NCI-H1694 treated with DMSO at 0.1 percent for 48 hours (cell line): ENCODE measurements at regions not wholly inside any gene's neighbourhood (a gene's known extent, or its start where the extent isn't known, plus 50 kb on each side); places are given as distances from the start of the nearest gene placed in this dataset.
"Not testable (repeated sequence)": the region's sequence is repeated elsewhere in the genome, so short reads cannot be mapped to it uniquely, and the experiment has no call there.

Experiments used
- DNase-seq: peaks from one replicate; lab custom pipeline; 2025; lab: John Stamatoyannopoulos, UW

DNA sequence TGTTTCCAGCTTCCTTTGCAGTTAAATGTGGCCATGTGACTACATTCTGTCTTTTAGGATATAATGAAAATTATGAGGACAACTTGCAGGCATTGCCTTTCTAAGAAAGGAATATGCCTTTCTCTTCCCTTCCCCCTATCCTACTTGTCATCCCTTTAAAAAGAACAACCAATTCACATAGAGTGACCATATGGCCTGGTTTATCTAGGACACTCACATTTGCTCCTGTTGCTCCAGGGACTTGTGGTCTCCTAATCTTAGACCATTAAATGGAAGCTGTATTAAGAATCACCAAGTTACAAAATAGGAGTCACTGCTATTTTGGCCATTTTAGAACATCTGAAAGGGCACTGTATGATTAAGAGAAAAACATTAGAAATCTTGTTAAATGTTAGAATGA, 520.3 kb downstream of the DTWD2 start:
- no peak for DNase-seq

DNA sequence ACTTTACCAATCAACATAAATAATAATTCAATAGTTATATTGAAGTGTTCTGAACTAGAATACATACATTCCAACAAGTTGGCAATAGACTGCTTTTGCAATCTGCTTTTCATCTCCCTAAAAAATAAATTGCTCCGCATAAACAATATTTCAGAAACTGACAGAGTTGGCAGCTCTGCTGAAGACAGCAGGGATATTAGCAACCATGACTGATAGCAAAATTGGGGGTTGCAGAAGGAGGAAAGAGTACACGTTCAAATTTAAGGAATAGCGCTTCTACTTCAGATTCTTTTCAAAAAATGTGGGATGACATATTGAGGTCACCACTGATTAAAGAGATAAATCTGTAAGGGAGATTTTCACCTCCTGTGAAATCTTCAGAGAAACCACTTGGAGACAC, 521.2 kb downstream of the DTWD2 start:
- no peak for DNase-seq

GRCh38 chr5:118466418-118466817, 521.9 kb downstream of the DTWD2 start:
- no peak for DNase-seq

DNA sequence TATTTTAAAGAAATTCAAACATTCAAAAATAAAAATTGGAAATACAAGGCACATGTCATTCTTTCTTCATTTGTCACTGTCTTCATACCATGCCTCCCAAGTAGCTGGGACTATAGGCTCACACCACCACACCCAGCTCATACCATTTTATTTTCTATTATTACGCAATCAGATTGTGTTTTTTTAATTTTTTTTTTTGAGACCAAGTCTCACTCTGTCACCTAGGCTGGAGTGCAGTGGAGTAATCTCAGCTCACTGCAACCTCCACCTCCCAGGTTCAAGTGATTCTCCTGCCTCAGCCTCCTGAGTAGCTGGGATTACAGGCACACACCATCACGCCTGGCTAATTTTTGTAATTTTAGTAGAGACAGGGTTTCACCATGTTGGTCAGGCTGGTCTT, 526.1 kb downstream of the DTWD2 start:
- DNase-seq: not testable (repeated sequence)

- no peak for DNase-seq
Measured at GRCh38 chr5:118461436-118461835, 526.9 kb downstream of the DTWD2 start.

GRCh38 chr5:118459490-118459889, 528.9 kb downstream of the DTWD2 start:
- no peak for DNase-seq

DNA sequence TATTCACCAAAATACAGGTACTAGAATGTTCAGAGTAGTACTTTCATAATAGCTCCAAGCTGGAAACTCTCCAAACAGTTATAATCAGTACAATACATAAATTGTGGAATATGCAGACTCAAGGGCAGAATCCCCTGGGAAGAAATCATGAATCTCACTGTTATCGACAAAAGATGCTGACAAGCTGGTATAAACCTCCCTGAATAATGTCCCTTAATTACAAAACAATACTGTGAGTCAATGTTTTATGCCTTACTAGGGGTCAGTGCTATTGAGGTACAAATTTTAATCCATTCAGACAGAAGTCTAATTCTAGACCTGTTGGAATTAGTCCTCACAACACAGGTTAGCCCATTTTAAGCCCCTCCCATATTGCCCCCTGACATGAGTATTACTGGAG, 532.3 kb downstream of the DTWD2 start:
- no peak for DNase-seq

DNA sequence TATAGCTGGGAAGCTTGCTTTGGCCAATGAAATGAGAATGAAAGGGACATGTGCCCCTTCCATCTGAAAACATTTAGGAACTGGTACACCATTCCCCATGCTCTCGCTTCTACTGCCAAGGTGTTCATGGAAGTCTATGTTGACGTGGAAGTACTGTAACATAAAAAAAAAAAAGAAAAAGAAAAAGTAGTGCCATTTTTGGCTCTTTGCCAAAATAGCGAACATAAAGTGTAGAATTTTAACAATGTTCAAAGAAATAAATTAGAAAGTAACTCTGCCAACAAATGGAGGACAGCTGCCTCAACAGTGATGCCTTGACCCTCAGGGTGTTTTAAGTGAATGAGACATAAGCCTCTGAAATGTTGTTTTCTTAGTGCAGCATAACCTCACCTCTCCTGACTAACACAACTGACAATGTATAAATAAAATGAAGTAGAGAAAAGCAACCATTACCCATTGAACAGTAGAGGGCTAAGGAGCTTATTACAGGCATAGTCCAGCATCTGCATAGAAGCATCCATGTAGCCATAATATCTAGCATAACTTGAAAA, 536.6 kb downstream of the DTWD2 start:
- DNase-seq: no peak

DNA sequence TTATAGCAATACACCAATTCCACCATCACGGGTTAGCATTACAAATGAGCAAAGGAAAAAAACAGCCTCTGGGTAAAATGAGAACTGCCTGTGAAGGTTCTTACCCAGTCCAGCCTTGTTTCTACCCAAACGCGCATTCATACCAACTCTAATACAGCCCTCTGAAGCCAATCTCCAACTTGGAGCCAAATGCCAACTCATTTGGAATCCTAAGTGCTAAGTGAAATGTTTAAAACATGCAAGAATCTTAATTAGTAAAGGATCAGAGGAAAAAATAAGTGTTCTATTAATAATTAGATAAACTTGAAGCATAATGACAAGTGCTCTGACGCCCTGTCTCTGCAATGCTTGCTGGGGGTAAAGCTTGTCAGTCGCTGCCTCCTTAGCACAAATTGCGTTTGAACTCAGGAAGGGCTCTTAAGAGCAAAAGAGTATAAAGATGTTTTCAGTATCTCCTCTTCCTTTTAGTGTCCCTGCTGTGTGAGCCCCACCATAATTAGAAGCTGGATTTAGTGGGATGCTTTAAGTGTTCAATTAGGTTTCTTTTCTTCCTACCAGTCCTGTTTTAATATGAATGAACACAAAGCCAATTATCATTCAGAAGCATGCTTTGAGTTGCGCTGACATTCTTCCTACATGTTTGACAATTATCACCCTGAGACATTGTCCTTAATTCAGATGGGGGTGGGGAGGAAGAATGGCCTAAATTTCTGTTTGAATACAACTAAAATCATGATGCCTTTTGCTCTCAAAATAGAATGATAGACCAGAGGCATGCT, 537.6 kb downstream of the DTWD2 start:
- no peak for DNase-seq

DNA sequence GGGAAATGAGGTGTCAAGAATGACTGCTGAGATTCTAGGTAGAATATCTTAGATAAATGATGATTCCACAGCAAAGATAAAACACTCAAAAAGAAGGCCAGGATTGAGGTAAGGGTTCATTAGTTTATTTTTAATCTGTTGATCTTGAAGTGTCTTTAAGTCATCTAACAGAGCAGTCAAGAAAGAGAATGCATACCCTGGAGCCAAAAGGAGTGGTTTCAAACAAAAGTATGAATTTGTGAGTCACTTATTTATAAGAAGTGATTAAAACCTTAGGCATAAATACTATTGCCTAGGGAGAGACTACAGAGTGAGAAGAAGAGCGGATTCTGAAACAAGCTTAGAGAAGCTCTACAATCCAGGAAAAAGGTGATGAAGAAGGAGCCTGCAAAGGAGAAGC, 541.0 kb downstream of the DTWD2 start:
- DNase-seq: no peak

- DNase-seq: no peak
Measured at GRCh38 chr5:118441956-118442355, 546.4 kb downstream of the DTWD2 start.

GRCh38 chr5:118441034-118441433, 547.3 kb downstream of the DTWD2 start:
- no peak for DNase-seq

DNA sequence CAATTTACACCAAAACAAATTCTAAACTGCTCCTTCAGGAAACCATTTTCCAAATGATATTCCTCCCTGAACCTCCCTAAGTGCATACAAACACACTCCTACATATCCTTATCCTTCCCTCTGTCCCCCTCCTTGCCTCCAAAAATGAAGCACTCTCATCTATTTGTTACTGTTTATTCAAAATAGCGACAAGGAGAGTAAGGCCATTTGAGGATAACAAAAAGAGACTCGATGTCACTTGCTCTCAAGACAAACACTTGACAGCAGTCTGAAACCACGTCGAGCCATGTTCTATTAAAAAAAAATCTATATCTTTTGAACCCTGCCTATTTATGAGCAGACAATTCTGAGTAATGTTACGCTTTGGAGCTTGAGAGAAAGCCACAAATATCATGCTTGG, 547.9 kb downstream of the DTWD2 start:
- no peak for DNase-seq

- DNase-seq: no peak
Measured at GRCh38 chr5:118439831-118440230, 548.5 kb downstream of the DTWD2 start.

- DNase-seq: no peak
Measured at GRCh38 chr5:118435131-118435530, 553.2 kb downstream of the DTWD2 start.

GRCh38 chr5:118434522-118434921, 553.8 kb downstream of the DTWD2 start:
- no peak for DNase-seq

DNA sequence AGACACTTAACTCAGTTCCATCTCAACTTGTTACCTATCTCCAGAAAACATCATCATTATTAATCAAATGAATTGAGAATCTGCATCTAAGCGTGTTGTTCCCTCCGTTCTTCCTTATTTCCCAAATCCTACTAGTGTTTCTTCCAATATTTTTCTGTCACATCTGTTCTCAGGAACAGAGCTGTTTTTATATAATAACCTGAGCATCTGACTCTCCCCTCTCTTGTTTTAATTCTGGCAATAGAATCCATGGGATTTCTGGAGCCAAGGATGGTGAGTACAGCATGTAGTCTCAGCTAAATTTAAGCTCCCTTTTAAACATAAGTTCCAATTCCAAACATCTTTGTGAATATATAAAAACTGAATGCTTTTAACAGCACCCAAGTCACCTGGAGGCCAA, 558.3 kb downstream of the DTWD2 start:
- no peak for DNase-seq

DNA sequence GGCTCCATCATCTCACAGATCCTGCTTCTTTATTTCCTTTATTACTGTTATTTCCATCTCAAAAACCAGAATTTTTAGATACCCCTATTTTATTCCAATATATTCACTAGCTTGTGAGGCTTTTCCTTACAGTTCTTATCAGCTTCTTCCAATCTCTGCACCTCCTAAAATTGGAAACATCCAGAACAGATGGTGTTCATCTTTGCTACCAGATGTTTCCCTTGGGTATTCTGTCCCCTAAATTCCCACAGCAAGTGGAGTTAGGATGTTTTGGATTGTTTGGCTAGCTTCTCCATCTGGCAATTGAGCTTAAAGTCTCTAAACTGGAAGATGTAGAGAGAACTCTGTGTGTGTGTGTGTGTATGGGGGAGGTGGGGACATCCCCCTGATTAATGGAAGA, 580.4 kb downstream of the DTWD2 start:
- DNase-seq: no peak

DNA sequence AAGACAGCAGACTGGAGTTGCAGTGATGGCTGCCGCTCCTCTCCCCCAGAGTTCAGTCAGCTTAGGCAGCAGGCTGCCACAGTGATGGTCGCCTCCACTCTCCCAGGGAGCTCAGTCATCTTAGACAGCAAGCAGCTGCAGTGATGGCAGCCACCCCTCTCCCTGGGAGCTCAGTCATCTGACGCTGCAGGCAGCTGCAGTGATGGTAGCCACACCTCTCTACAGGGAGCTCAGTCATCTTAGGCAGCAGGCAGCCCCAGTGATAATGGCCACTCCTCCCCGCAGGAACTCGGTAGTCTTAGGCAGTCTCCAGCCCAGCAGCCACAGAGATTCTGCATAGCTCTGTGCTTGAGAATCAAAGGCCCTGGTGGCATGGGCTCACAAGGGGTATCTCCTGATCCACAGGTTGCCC, 582.7 kb downstream of the DTWD2 start:
- no peak for DNase-seq

- DNase-seq: no peak
Measured at GRCh38 chr5:118397236-118397635, 591.1 kb downstream of the DTWD2 start.

- DNase-seq: peak; percentile 77
Measured at GRCh38 chr5:118392491-118392890, 595.9 kb downstream of the DTWD2 start.

DNA sequence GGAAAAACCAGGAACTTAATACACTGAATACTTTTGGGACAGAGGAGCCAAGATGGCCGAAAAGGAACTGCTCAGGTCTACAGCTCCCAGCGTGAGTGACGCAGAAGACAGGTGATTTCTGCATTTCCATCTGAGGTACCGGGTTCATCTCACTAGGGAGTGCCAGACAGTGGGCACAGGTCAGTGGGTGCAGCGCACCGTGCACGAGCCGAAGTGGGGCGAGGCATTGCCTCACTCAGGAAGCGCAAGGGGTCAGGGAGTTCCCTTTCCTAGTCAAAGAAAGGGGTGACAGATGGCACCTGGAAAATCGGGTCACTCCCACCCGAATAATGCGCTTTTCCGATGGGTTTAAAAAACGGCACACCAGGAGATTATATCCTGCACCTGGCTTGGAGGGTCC, 605.4 kb downstream of the DTWD2 start:
- DNase-seq: not testable (repeated sequence)

- peak; percentile 21 for DNase-seq
Measured at GRCh38 chr5:118379470-118379869, 608.9 kb downstream of the DTWD2 start.

- no peak for DNase-seq
Measured at GRCh38 chr5:118378959-118379358, 609.4 kb downstream of the DTWD2 start.
